ENCODE measurements at regions not wholly inside any gene's neighbourhood (a gene's known extent, or its start where the extent isn't known, plus 50 kb on each side); places are given as distances from the start of the nearest gene placed in this dataset.

- no peak for DNase-seq
Observed at GRCh38 chr15:45743426-45744235, 108.8 kb downstream of the SQOR start.

- DNase-seq = no peak
Observed at GRCh38 chr15:45744236-45744589, 109.4 kb downstream of the SQOR start.

- no peak for DNase-seq
Observed at GRCh38 chr15:45747426-45747825, 112.6 kb downstream of the SQOR start.

GRCh38 chr15:45751629-45752028, 116.8 kb downstream of the SQOR start:
- no peak for DNase-seq

GRCh38 chr15:45759936-45760335, 125.1 kb downstream of the SQOR start:
- DNase-seq = no peak

GRCh38 chr15:45762726-45763125, 127.9 kb downstream of the SQOR start:
- no peak for DNase-seq

GRCh38 chr15:45763170-45763869, 128.5 kb downstream of the SQOR start:
- DNase-seq = no peak

GRCh38 chr15:45773149-45773548, 138.3 kb downstream of the SQOR start:
- DNase-seq = no peak

- DNase-seq = no peak
Observed at GRCh38 chr15:45776772-45777171, 141.9 kb downstream of the SQOR start.

- no peak for DNase-seq
Observed at GRCh38 chr15:45777781-45778180, 143.0 kb downstream of the SQOR start.

- DNase-seq = no peak
Observed at GRCh38 chr15:45780352-45780751, 145.5 kb downstream of the SQOR start.

GRCh38 chr15:45784656-45785055, 149.8 kb downstream of the SQOR start:
- DNase-seq = no peak

GRCh38 chr15:45785897-45786296, 151.1 kb downstream of the SQOR start:
- no peak for DNase-seq

- DNase-seq = peak; percentile 28 to 47 (median 33)
Observed at GRCh38 chr15:45790325-45790943, 155.6 kb downstream of the SQOR start.

- DNase-seq = no peak
Observed at GRCh38 chr15:45794304-45794703, 159.5 kb downstream of the SQOR start.

- DNase-seq = no peak
Observed at GRCh38 chr15:45794712-45795439, 160.0 kb downstream of the SQOR start.

GRCh38 chr15:45795440-45796069, 160.7 kb downstream of the SQOR start:
- DNase-seq = peak in 2 of 3 donors; percentile 10 to 15

GRCh38 chr15:45796433-45796832, 161.6 kb downstream of the SQOR start:
- DNase-seq = no peak

- DNase-seq = no peak
Observed at GRCh38 chr15:45799508-45799907, 164.7 kb downstream of the SQOR start.

GRCh38 chr15:45801543-45801942, 166.7 kb downstream of the SQOR start:
- no peak for DNase-seq

- DNase-seq = no peak
Observed at GRCh38 chr15:45802140-45802539, 167.3 kb downstream of the SQOR start.

GRCh38 chr15:45804028-45804427, 169.2 kb downstream of the SQOR start:
- DNase-seq = no peak

GRCh38 chr15:45810201-45810600, 175.4 kb downstream of the SQOR start:
- no peak for DNase-seq

Data from suppressor macrophage treated with lipopolysaccharide for 1 hour (primary cell).